Neural crest cell (in vitro differentiated cells): ENCODE measurements at regions not wholly inside any gene's neighbourhood (a gene's known extent, or its start where the extent isn't known, plus 50 kb on each side); places are given as distances from the start of the nearest gene placed in this dataset.

Experiments
- DNase-seq: peaks from one replicate; pipeline ENCODE4 v3.0.0; 2021; ENCODE audit warnings: low read depth, mixed read lengths, low spot score
- H3K27ac Mint-ChIP-seq: one replicate; pipeline ENCODE4 v1.8.0; 2021; ENCODE audit warnings: mild to moderate bottlenecking, mixed read lengths; ENCODE audit not compliant: unreplicated experiment
- H3K27me3 Mint-ChIP-seq: 2 replicates; pipeline ENCODE4 v1.8.0; 2021; ENCODE audit warnings: low read depth, mild to moderate bottlenecking, mixed read lengths
- H3K36me3 Mint-ChIP-seq: 2 replicates; pipeline ENCODE4 v1.8.0; 2021; ENCODE audit warnings: low read depth, mild to moderate bottlenecking, mixed read lengths
- H3K4me1 Mint-ChIP-seq: 2 replicates; pipeline ENCODE4 v1.8.0; 2021; ENCODE audit warnings: mixed read lengths
- H3K4me3 Mint-ChIP-seq: one replicate; pipeline ENCODE4 v1.8.0; 2021; ENCODE audit warnings: mild to moderate bottlenecking, mixed read lengths
- H3K9me3 Mint-ChIP-seq: 2 replicates; pipeline ENCODE4 v1.8.0; 2021; ENCODE audit warnings: mixed read lengths
- TF ChIP-seq, protein P1 (sequence below): fragments of 200-600 bp; sonication (generic); conservative IDR thresholded peaks from 2 replicates; pipeline ENCODE4 v1.5.0; 2021; ENCODE audit warnings: antibody characterized with exemption, mild to moderate bottlenecking

- H3K4me3 Mint-ChIP-seq = no peak overlapping the region
- peaks cover 10% of the 10 kb centered on the region for H3K9me3 Mint-ChIP-seq
- H3K27ac Mint-ChIP-seq = no peak overlapping the region
- TF ChIP-seq, protein P1, sequence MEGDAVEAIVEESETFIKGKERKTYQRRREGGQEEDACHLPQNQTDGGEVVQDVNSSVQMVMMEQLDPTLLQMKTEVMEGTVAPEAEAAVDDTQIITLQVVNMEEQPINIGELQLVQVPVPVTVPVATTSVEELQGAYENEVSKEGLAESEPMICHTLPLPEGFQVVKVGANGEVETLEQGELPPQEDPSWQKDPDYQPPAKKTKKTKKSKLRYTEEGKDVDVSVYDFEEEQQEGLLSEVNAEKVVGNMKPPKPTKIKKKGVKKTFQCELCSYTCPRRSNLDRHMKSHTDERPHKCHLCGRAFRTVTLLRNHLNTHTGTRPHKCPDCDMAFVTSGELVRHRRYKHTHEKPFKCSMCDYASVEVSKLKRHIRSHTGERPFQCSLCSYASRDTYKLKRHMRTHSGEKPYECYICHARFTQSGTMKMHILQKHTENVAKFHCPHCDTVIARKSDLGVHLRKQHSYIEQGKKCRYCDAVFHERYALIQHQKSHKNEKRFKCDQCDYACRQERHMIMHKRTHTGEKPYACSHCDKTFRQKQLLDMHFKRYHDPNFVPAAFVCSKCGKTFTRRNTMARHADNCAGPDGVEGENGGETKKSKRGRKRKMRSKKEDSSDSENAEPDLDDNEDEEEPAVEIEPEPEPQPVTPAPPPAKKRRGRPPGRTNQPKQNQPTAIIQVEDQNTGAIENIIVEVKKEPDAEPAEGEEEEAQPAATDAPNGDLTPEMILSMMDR = no peak
- peaks cover 3% of the 10 kb centered on the region for H3K36me3 Mint-ChIP-seq
- no peaks in the 10 kb centered on the region for H3K4me1 Mint-ChIP-seq
- no peak for DNase-seq
- no peaks in the 10 kb centered on the region for H3K27me3 Mint-ChIP-seq
Measured at GRCh38 chr5:143932584-143932983, 120.6 kb downstream of the HMHB1 start.

GRCh38 chr5:143933451-143933850 is 121.5 kb downstream of the HMHB1 start:
- Mint-ChIP-seq H3K9me3 (peaks cover 10% of the 10 kb centered on the region), H3K27me3 (no peaks in the 10 kb centered on the region), H3K36me3 (peaks cover 3% of the 10 kb centered on the region), H3K4me3 (no peak overlapping the region), H3K27ac (no peak overlapping the region), H3K4me1 (no peaks in the 10 kb centered on the region)
- DNase-seq = no peak
- TF ChIP-seq, protein P1 = no peak

- Mint-ChIP-seq H3K36me3 (peaks cover 3% of the 10 kb centered on the region), H3K9me3 (peaks cover 10% of the 10 kb centered on the region), H3K4me1 (no peaks in the 10 kb centered on the region), H3K27ac (no peak overlapping the region), H3K4me3 (no peak overlapping the region), H3K27me3 (no peaks in the 10 kb centered on the region)
- TF ChIP-seq, protein P1 = no peak
- DNase-seq = no peak
Measured at GRCh38 chr5:143934821-143935220, 122.9 kb downstream of the HMHB1 start.

DNA sequence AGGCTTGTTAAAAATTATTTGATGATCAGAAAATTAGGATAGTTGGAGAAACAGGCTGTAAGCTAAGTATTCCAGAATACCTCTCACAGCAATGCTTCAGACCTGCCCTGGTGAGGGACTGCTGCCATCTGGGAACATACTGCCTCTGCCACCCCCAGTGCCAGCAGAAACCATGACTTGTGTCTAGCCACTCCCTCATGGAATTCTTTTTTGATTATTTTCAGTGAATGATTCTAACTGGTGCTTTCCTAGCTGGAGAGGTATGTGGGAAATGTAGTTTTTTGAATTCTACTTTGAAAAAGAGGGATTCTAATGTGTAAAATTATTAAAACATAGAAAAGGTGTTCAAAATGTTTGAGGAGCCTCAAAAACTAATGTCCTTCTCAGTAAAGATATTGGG is 126.3 kb downstream of the HMHB1 start:
- Mint-ChIP-seq H3K4me1 (no peaks in the 10 kb centered on the region), H3K4me3 (no peak overlapping the region), H3K27ac (no peak overlapping the region), H3K27me3 (no peaks in the 10 kb centered on the region), H3K36me3 (peaks cover 5% of the 10 kb centered on the region), H3K9me3 (peaks cover 16% of the 10 kb centered on the region)
- TF ChIP-seq, protein P1 = no peak
- no peak for DNase-seq

DNA sequence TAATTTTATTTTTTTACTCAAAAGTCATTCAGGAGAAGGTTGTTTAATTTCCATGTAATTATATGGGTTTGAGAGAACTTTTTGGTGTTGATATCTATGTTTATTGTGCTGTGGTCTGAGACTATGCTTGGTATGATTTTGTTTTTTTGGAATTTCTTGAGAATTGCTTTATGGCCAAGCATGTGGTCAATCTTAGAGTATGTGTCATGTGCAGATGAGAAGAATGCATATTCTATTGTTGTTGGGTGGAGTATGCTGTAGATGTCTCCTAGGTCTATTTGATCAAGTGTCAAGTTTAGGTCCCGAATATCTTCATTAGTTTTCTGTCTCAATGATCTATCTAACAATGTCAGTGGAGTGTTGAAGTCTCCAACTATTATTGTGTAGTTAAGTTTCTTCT is 134.9 kb downstream of the HMHB1 start:
- no peaks in the 10 kb centered on the region for H3K27me3 Mint-ChIP-seq
- no peak overlapping the region for H3K27ac Mint-ChIP-seq
- peaks cover 15% of the 10 kb centered on the region for H3K36me3 Mint-ChIP-seq
- DNase-seq = no peak
- no peak overlapping the region for H3K4me3 Mint-ChIP-seq
- peaks cover 26% of the 10 kb centered on the region for H3K9me3 Mint-ChIP-seq
- H3K4me1 Mint-ChIP-seq = no peaks in the 10 kb centered on the region
- TF ChIP-seq, protein P1 = no peak

- Mint-ChIP-seq H3K36me3 (peaks cover 15% of the 10 kb centered on the region), H3K4me1 (no peaks in the 10 kb centered on the region), H3K9me3 (peaks cover 26% of the 10 kb centered on the region), H3K27ac (no peak overlapping the region), H3K4me3 (no peak overlapping the region), H3K27me3 (no peaks in the 10 kb centered on the region)
- no peak for DNase-seq
- TF ChIP-seq, protein P1 = no peak
Measured at GRCh38 chr5:143947313-143947712, 135.4 kb downstream of the HMHB1 start.
